IMR-90 (cell line): ENCODE measurements at regions not wholly inside any gene's neighbourhood (a gene's known extent, or its start where the extent isn't known, plus 50 kb on each side); places are given as distances from the start of the nearest gene placed in this dataset.

ENCODE experiments used
- ATAC-seq: fragments of 200-7000 bp; cut with Tn5 transposase; 2 replicates; pipeline ENCODE4 v1.9.1; 2020; ENCODE audit warnings: low read depth, mild to moderate bottlenecking, moderate library complexity
- BruUV-seq: library from RNA; stranded (reverse); fragments of 400-500 nt; replicated peaks from 2 replicates; lab custom pipeline; 2021; lab: Mats Ljungman, UMichigan
- CTCF ChIA-PET: fragments of 300-600 bp; formaldehyde crosslinking; extraction: SDS; loops from one replicate; lab custom pipeline; 2021; ENCODE audit warnings: antibody characterized with exemption; lab: Yijun Ruan, JAX
- POLR2A ChIA-PET: fragments of 300-600 bp; sonication (Branson Sonifier 250); formaldehyde crosslinking; loops from one replicate; lab custom pipeline; 2022; ENCODE audit warnings: antibody characterized with exemption; ENCODE audit not compliant: unreplicated experiment; lab: Charles Lee
- DNase-seq: peaks from one replicate; pipeline ENCODE4 v3.0.0; 2013
- H2AFZ ChIP-seq: replicated peaks from 2 replicates; pipeline ENCODE3; 2013; ENCODE audit warnings: low read length, mild to moderate bottlenecking; ENCODE audit not compliant: poor library complexity
- H2AK5ac ChIP-seq: 2 replicates; pipeline ENCODE4 v1.6.1; 2013; ENCODE audit warnings: low read depth, low read length, inconsistent platforms
- H2AK9ac ChIP-seq: replicated peaks from 2 replicates; pipeline ENCODE3; 2013; ENCODE audit warnings: mild to moderate bottlenecking, low read depth, low read length, moderate library complexity; ENCODE audit not compliant: poor library complexity
- H2BK120ac ChIP-seq: 2 replicates; pipeline ENCODE4 v1.6.1; 2013; ENCODE audit warnings: low read depth, low read length, inconsistent platforms
- H2BK15ac ChIP-seq: 3 replicates; pipeline ENCODE4 v1.6.1; 2013; ENCODE audit warnings: low read depth, low read length, inconsistent platforms
- H2BK20ac ChIP-seq: 2 replicates; pipeline ENCODE4 v1.6.1; 2013; ENCODE audit warnings: low read depth, mild to moderate bottlenecking, inconsistent platforms, low read length, moderate library complexity
- H2BK5ac ChIP-seq: 2 replicates; pipeline ENCODE4 v1.6.1; 2013; ENCODE audit warnings: mild to moderate bottlenecking, low read depth, low read length, inconsistent platforms; ENCODE audit not compliant: poor library complexity, severe bottlenecking
- H3K14ac ChIP-seq: replicated peaks from 2 replicates; pipeline ENCODE4 v1.6.1; 2013; ENCODE audit warnings: low read depth, low read length, inconsistent platforms
- H3K18ac ChIP-seq: 2 replicates; pipeline ENCODE4 v1.6.1; 2013; ENCODE audit warnings: low read depth, low read length, control low read depth
- H3K23ac ChIP-seq: 2 replicates; pipeline ENCODE4 v1.6.1; 2013; ENCODE audit warnings: low read depth, low read length, inconsistent platforms
- H3K27ac ChIP-seq: 2 replicates; pipeline ENCODE4 v1.5.1; 2013; ENCODE audit warnings: mild to moderate bottlenecking, control low read depth, low read length; ENCODE audit not compliant: insufficient read depth
- H3K27me3 ChIP-seq: 2 replicates; pipeline ENCODE4 v1.6.1; 2013; ENCODE audit warnings: low read length; ENCODE audit not compliant: control insufficient read depth, insufficient read depth
- H3K36me3 ChIP-seq: 2 replicates; pipeline ENCODE4 v1.6.1; 2013; ENCODE audit warnings: low read length, mixed read lengths; ENCODE audit not compliant: control insufficient read depth, insufficient read depth
- H3K4ac ChIP-seq: 2 replicates; pipeline ENCODE4 v1.6.1; 2013; ENCODE audit warnings: low read depth, low read length, inconsistent platforms
- H3K4me1 ChIP-seq: 2 replicates; pipeline ENCODE4 v1.6.1; 2013; ENCODE audit warnings: low read length, mixed read lengths; ENCODE audit not compliant: control insufficient read depth, insufficient read depth
- H3K4me2 ChIP-seq: 2 replicates; pipeline ENCODE4 v1.6.1; 2013; ENCODE audit warnings: low read depth, mild to moderate bottlenecking, control low read depth, low read length, moderate library complexity
- H3K4me3 ChIP-seq: 2 replicates; pipeline ENCODE4 v1.5.1; 2013; ENCODE audit warnings: low read depth, mild to moderate bottlenecking, control low read depth, low read length, moderate library complexity; ENCODE audit not compliant: insufficient read depth
- H3K56ac ChIP-seq: 2 replicates; pipeline ENCODE4 v1.6.1; 2013; ENCODE audit warnings: low read length, inconsistent platforms; ENCODE audit not compliant: insufficient read depth; ENCODE audit errors: extremely low read depth
- H3K79me1 ChIP-seq, 2 experiments: 2 replicates each; pipeline ENCODE4 v1.6.1; 2013; ENCODE audit warnings: low read length in 2 of 2, inconsistent platforms in 1 of 2, low read depth in 1 of 2
- H3K9ac ChIP-seq: 2 replicates; pipeline ENCODE4 v1.6.1; 2013; ENCODE audit warnings: low read depth, low read length, control low read depth
- H3K9me1 ChIP-seq: 2 replicates; pipeline ENCODE4 v1.6.1; 2013; ENCODE audit warnings: low read length, inconsistent platforms; ENCODE audit not compliant: insufficient read depth
- H3K9me3 ChIP-seq: 2 replicates; pipeline ENCODE4 v1.6.1; 2013; ENCODE audit warnings: low read length; ENCODE audit not compliant: control insufficient read depth, insufficient read depth
- H4K20me1 ChIP-seq: 2 replicates; pipeline ENCODE4 v1.6.1; 2013; ENCODE audit warnings: low read length, inconsistent platforms; ENCODE audit not compliant: insufficient read depth
- H4K5ac ChIP-seq: 2 replicates; pipeline ENCODE4 v1.6.1; 2013; ENCODE audit warnings: mild to moderate bottlenecking, low read depth, low read length, control low read depth
- H4K8ac ChIP-seq, 2 experiments: 2 replicates each; pipeline ENCODE4 v1.6.1; 2013; ENCODE audit warnings: low read depth in 2 of 2, low read length in 2 of 2, control low read depth in 1 of 2, inconsistent platforms in 1 of 2
- H4K91ac ChIP-seq: 2 replicates; pipeline ENCODE4 v1.6.1; 2013; ENCODE audit warnings: low read depth, low read length, inconsistent platforms; ENCODE audit not compliant: insufficient read depth
- BHLHE40 ChIP-seq: fragments of 150-350 bp; IDR thresholded peaks from 2 replicates; pipeline ENCODE4 v1.6.1; 2016; ENCODE audit warnings: mild to moderate bottlenecking, low read depth, low read length
- CEBPB ChIP-seq: IDR thresholded peaks from 2 replicates; pipeline ENCODE4 v1.6.1; 2012; ENCODE audit warnings: low read depth, low read length, improper control_type of control experiment
- CHD1 ChIP-seq: IDR thresholded peaks from 2 replicates; pipeline ENCODE4 v1.6.1; 2012; ENCODE audit warnings: low read depth, low read length, improper control_type of control experiment
- ELK1 ChIP-seq: fragments of 150-350 bp; IDR thresholded peaks from 2 replicates; pipeline ENCODE4 v1.6.1; 2016; ENCODE audit warnings: low read depth, mild to moderate bottlenecking, low read length, moderate library complexity, borderline replicate concordance
- FOS ChIP-seq: fragments of 150-350 bp; IDR thresholded peaks from 2 replicates; pipeline ENCODE4 v1.6.1; 2016; ENCODE audit warnings: low read depth, low read length
- POLR2A ChIP-seq: IDR thresholded peaks from 2 replicates; pipeline ENCODE4 v1.6.1; 2012; ENCODE audit warnings: mild to moderate bottlenecking, low read depth, low read length
- RCOR1 ChIP-seq: IDR thresholded peaks from 2 replicates; pipeline ENCODE4 v1.6.1; 2012; ENCODE audit warnings: mild to moderate bottlenecking, low read length, improper control_type of control experiment; ENCODE audit not compliant: insufficient replicate concordance
- WGBS, 2 experiments: methylation state at CpG; one replicate each; pipeline versions ENCODE4 v1.1.5 to v1.1.7; 2013; ENCODE audit warnings: missing lambda C conversion rate in 2 of 2; ENCODE audit not compliant: insufficient read length in 1 of 2; ENCODE audit errors: extremely low coverage in 2 of 2; 5-methylcytosine and 5-hydroxymethylcytosine counted together
- dilution Hi-C: fragments of 300-500 bp; cut with HindIII; formaldehyde crosslinking; loops from one replicate; pipeline ENCODE4 v1.14.3; 2018; ENCODE audit warnings: low sequenced_read_pairs; ENCODE audit not compliant: unreplicated experiment
- in situ Hi-C: fragments of 300-500 bp; cut with MboI; formaldehyde crosslinking; loops from 3 replicates; pipeline ENCODE4 v1.14.3; 2019; ENCODE audit warnings: low sequenced_read_pairs, inconsistent platforms, mixed read lengths
- intact Hi-C: fragments of 100-400 bp; cut with micrococcal nuclease; formaldehyde crosslinking; loops from 2 replicates; pipeline ENCODE4 v1.10.0; 2022
- TF ChIP-seq, protein P1 (sequence below): conservative IDR thresholded peaks from 2 replicates; pipeline ENCODE4 v1.5.1; 2012; ENCODE audit warnings: mild to moderate bottlenecking, low read depth, low read length, improper control_type of control experiment
- TF ChIP-seq, protein P2 (sequence below): fragments of 150-350 bp; IDR thresholded peaks from 2 replicates; pipeline ENCODE4 v1.6.1; 2017; ENCODE audit warnings: mild to moderate bottlenecking, antibody characterized with exemption, low read length, low read depth

- no CpG with 5 or more reads among the region's 1 CpG for WGBS, 2 experiments
- ChIA-PET POLR2A (no interaction called here), CTCF (interaction anchor here (1.1 kb wide), 1 partner anchor 15 kb away, joined by 3 read pairs; no protein-coding TSS in a partner anchor)
- Histone ChIP-seq H3K4me2 (no peak overlapping the region), H3K36me3 (no peaks in the 10 kb centered on the region), H3K9me3 (no peaks in the 10 kb centered on the region), H3K27me3 (no peaks in the 10 kb centered on the region), H2BK5ac (no peak overlapping the region), H2BK120ac (no peak overlapping the region), H3K4me1 (peaks cover 2% of the 10 kb centered on the region; the same call in 1 of the 2 replicates), H3K79me1 (no peaks in the 10 kb centered on the region), H3K56ac (no peak overlapping the region), H3K14ac (0 out of 2 replicates have a peak overlapping the region, but pooled peaks have one; percentile 27), H3K4me3 (no peak overlapping the region), H3K4ac (no peak overlapping the region), H2BK15ac (0 out of 3 replicates have a peak overlapping the region, but pooled peaks have one; percentile 47), H2BK20ac (no peak overlapping the region), H3K9me1 (no peaks in the 10 kb centered on the region), H4K5ac (no peak overlapping the region), H2AFZ (no peak overlapping the region), H2AK5ac (no peak overlapping the region), H2AK9ac (no peak overlapping the region), H4K20me1 (no peaks in the 10 kb centered on the region), H3K27ac (no peak overlapping the region), H4K91ac (no peak overlapping the region), H3K18ac (no peak overlapping the region), H3K9ac (no peak overlapping the region), H4K8ac (0 out of 4 replicates have a peak overlapping the region, but pooled peaks of 1 of the 2 experiments have one; percentile 47), H3K23ac (no peak overlapping the region)
- BruUV-seq, result no TSS peak
- dilution Hi-C loops (no loop called here), intact Hi-C loops (no loop called here), in situ Hi-C loops (no loop called here)
- no peak for ATAC-seq
- TF ChIP-seq CHD1 (no peak), BHLHE40 (no peak), POLR2A (no peak), CEBPB (no peak), RCOR1 (no peak), FOS (no peak), ELK1 (no peak)
- TF ChIP-seq, protein P1, sequence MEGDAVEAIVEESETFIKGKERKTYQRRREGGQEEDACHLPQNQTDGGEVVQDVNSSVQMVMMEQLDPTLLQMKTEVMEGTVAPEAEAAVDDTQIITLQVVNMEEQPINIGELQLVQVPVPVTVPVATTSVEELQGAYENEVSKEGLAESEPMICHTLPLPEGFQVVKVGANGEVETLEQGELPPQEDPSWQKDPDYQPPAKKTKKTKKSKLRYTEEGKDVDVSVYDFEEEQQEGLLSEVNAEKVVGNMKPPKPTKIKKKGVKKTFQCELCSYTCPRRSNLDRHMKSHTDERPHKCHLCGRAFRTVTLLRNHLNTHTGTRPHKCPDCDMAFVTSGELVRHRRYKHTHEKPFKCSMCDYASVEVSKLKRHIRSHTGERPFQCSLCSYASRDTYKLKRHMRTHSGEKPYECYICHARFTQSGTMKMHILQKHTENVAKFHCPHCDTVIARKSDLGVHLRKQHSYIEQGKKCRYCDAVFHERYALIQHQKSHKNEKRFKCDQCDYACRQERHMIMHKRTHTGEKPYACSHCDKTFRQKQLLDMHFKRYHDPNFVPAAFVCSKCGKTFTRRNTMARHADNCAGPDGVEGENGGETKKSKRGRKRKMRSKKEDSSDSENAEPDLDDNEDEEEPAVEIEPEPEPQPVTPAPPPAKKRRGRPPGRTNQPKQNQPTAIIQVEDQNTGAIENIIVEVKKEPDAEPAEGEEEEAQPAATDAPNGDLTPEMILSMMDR, result no peak
- TF ChIP-seq, protein P2, sequence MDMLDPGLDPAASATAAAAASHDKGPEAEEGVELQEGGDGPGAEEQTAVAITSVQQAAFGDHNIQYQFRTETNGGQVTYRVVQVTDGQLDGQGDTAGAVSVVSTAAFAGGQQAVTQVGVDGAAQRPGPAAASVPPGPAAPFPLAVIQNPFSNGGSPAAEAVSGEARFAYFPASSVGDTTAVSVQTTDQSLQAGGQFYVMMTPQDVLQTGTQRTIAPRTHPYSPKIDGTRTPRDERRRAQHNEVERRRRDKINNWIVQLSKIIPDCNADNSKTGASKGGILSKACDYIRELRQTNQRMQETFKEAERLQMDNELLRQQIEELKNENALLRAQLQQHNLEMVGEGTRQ, result no peak
- no peak for DNase-seq
Observed at GRCh38 chr1:55464550-55464949, 249.4 kb upstream of the USP24 start.
